ENCODE measurements at regions not wholly inside any gene's neighbourhood (a gene's known extent, or its start where the extent isn't known, plus 50 kb on each side); places are given as distances from the start of the nearest gene placed in this dataset.

DNA sequence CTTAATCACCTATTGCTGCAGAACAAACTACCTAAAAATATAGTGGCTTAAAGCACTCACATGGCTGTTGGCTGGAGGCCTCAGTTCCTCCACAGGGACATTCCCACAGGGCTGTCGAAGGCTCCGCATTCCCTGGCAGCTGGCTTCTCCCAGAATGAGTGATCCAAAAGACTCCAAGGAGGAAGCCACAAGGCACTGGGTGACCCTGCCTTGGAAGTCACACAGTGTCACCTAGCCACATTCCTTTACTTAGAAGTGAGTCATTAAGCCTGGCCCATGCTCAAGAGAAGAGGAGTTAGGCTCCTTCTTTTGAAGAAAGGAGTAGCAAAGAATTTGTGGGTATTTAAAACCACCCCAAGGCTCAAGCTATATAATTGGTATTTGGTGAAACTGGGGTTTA is 63.9 kb upstream of the MAP1LC3B2 start:
- WGBS, 2 experiments (ENCODE audit: insufficient coverage in 2 of 2) = 90 to 91% methylated on average over 2 of the region's 2 CpGs
- Histone ChIP-seq H3K9me3 (ENCODE audit: control insufficient read depth, low read length) (no peaks in the 10 kb centered on the region), H3K36me3 (ENCODE audit: control insufficient read depth, insufficient read depth, low read length) (no peaks in the 10 kb centered on the region), H3K4me3 (ENCODE audit: extremely low read depth, insufficient read depth, low read length, poor library complexity, severe bottlenecking) (no peak overlapping the region), H3K4me1 (ENCODE audit: control insufficient read depth, insufficient read depth, low read length, poor library complexity, severe bottlenecking) (peaks cover 3% of the 10 kb centered on the region), H3K27ac (ENCODE audit: low read depth, low read length, severe bottlenecking) (no peak overlapping the region)

DNA sequence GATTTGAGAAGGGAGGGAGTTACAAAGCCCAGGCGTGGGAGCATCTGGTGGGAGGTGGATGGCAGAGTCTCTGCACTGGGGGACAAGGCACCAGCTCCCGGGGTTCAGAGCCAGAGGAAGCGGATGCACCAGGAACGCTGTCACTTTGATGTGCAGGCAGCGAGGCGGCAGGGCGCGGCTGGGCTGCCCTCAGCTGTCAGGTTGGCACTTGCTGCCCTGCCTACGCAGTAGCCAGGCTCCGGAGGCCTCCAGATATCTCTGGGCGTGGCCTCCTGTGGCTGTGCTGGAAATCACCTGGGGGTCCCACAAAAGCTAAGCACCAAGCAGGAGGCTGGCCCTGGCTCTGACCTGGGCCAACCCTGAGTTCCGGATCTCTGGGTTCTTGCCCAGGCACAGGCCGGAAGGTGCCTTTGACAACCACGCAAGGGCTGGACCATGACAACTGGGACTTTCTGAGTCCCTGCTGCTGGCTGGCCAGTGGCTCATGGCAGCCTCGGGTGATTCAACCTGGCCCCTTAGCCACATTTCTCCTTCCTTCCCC is 62.1 kb upstream of the MAP1LC3B2 start:
- H3K4me1 ChIP-seq (ENCODE audit: control insufficient read depth, insufficient read depth, low read length, poor library complexity, severe bottlenecking) = peaks cover 3% of the 10 kb centered on the region
- WGBS, 2 experiments (ENCODE audit: insufficient coverage in 2 of 2) = 91 to 95% methylated on average over 15 of the region's 15 CpGs

DNA sequence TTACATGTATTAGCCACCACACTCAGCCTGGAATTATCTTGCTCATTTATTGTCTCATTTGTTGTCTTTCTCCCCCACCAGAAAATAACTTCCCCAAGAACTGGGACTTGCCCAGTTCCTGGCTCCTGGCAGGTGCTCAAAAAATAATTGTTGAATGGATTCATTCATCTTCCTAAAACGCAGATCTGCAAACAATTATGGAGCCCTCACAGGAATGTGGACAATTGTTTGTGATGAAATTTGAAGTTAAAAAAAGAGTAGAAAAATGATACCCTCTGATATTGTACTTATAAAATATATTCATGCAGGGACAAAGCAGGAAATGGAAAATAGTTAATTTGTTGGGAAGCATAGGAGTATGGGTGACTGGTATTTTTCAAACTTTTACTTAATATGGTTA is 60.7 kb upstream of the MAP1LC3B2 start:
- 90 to 100% methylated on average over 1 of the region's 1 CpG for WGBS, 2 experiments (ENCODE audit: insufficient coverage in 2 of 2)
- Histone ChIP-seq H3K4me1 (ENCODE audit: control insufficient read depth, insufficient read depth, low read length, poor library complexity, severe bottlenecking) (peaks cover 3% of the 10 kb centered on the region), H3K4me3 (ENCODE audit: extremely low read depth, insufficient read depth, low read length, poor library complexity, severe bottlenecking) (no peak overlapping the region), H3K27ac (ENCODE audit: low read depth, low read length, severe bottlenecking) (no peak overlapping the region), H3K9me3 (ENCODE audit: control insufficient read depth, low read length) (no peaks in the 10 kb centered on the region), H3K36me3 (ENCODE audit: control insufficient read depth, insufficient read depth, low read length) (no peaks in the 10 kb centered on the region)

More for the DNA sequence above, 62.1 kb upstream of the MAP1LC3B2 start:
- Histone ChIP-seq H3K27ac (ENCODE audit: low read depth, low read length, severe bottlenecking) (no peak overlapping the region), H3K9me3 (ENCODE audit: control insufficient read depth, low read length) (no peaks in the 10 kb centered on the region), H3K36me3 (ENCODE audit: control insufficient read depth, insufficient read depth, low read length) (no peaks in the 10 kb centered on the region), H3K4me3 (ENCODE audit: extremely low read depth, insufficient read depth, low read length, poor library complexity, severe bottlenecking) (no peak overlapping the region)

DNA sequence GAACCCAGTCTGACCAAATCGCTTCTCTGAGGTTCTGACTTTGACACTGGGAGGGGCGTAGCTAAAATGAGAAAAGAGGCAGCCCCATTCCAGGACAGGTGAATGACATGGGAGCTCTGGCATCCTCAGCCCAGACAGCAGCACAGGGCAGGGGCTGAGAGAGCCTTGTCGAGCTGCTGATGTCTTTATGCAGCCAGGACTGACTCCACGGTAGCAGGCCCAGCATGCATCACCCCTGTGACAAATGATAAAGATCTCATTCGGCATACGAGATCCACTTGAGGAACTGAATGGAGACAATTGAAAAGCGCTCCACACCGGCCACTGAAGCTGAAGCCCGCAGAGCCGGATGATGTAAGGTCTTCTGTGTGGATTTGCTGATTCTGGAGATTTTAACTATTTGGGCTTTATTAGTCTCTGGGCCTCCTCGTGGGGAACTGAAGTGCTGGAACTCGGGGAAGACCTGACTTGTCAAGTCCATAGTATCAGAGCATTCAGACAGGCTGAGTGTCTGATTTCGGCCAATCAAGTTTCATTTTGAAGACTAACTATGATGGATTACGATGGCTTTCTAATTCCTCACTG is 56.9 kb upstream of the MAP1LC3B2 start:
- WGBS, 2 experiments (ENCODE audit: insufficient coverage in 2 of 2) = 71 to 74% methylated on average over 14 of the region's 14 CpGs
- H3K4me1 ChIP-seq (ENCODE audit: control insufficient read depth, insufficient read depth, low read length, poor library complexity, severe bottlenecking) = no peaks in the 10 kb centered on the region
- no peaks in the 10 kb centered on the region for H3K9me3 ChIP-seq (ENCODE audit: control insufficient read depth, low read length)
- no peaks in the 10 kb centered on the region for H3K36me3 ChIP-seq (ENCODE audit: control insufficient read depth, insufficient read depth, low read length)
- H3K4me3 ChIP-seq (ENCODE audit: extremely low read depth, insufficient read depth, low read length, poor library complexity, severe bottlenecking) = no peak overlapping the region
- H3K27ac ChIP-seq (ENCODE audit: low read depth, low read length, severe bottlenecking) = no peak overlapping the region

DNA sequence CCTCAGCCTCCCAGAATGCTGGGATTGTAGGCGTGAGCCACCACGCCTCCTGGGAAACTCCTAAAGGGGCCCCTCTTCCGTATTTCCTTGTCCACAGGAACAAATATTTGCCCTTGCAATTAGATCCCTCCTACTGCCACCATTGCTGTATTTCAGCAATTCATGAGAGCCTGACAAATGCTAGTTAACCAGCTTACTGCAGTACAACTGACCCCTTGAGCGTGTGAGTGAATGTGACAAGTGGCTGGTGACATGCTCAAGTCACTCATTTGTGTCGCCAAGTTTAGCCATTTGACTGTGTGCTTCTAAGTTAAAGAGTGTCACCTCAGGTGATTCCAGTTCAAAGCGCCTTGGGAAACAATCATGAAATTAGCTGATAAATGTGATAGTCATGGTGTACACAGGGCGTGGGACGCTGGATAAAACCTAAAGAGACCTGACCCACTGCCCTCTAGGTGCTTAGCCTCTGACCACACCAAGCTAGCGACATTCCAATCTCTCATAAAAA is 56.1 kb upstream of the MAP1LC3B2 start:
- Histone ChIP-seq H3K4me1 (ENCODE audit: control insufficient read depth, insufficient read depth, low read length, poor library complexity, severe bottlenecking) (peaks cover 2% of the 10 kb centered on the region), H3K36me3 (ENCODE audit: control insufficient read depth, insufficient read depth, low read length) (no peaks in the 10 kb centered on the region), H3K4me3 (ENCODE audit: extremely low read depth, insufficient read depth, low read length, poor library complexity, severe bottlenecking) (no peak overlapping the region), H3K9me3 (ENCODE audit: control insufficient read depth, low read length) (no peaks in the 10 kb centered on the region), H3K27ac (ENCODE audit: low read depth, low read length, severe bottlenecking) (no peak overlapping the region)
- 86 to 88% methylated on average over 8 to 9 of the region's 9 CpGs for WGBS, 2 experiments (ENCODE audit: insufficient coverage in 2 of 2)

DNA sequence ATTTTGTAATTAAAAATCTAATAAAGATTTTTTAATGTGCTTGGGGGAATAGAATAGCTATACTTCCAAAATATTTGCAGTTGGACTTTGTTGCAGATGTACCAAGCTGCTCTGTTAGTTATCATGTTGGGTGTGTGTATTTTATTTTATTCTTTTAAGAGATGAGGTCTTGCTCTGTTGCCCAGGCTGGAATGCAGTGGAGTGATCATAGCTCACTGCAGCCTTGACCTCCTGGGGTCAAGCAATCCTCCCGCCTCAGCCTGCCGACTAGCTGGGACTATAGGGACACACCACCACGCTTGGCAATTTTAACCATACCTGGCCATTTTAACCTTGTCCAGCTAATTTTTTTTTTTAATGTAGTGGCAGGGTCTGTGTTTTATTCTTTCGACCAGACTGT is 54.7 kb upstream of the MAP1LC3B2 start:
- H3K36me3 ChIP-seq (ENCODE audit: control insufficient read depth, insufficient read depth, low read length) = no peaks in the 10 kb centered on the region
- no peak overlapping the region for H3K27ac ChIP-seq (ENCODE audit: low read depth, low read length, severe bottlenecking)
- 88% methylated on average over 1 of the region's 4 CpGs; no CpG with 5 or more reads in 1 of the 2 experiments for WGBS, 2 experiments (ENCODE audit: insufficient coverage in 2 of 2)
- H3K9me3 ChIP-seq (ENCODE audit: control insufficient read depth, low read length) = no peaks in the 10 kb centered on the region
- H3K4me3 ChIP-seq (ENCODE audit: extremely low read depth, insufficient read depth, low read length, poor library complexity, severe bottlenecking) = no peak overlapping the region
- peaks cover 4% of the 10 kb centered on the region for H3K4me1 ChIP-seq (ENCODE audit: control insufficient read depth, insufficient read depth, low read length, poor library complexity, severe bottlenecking)

DNA sequence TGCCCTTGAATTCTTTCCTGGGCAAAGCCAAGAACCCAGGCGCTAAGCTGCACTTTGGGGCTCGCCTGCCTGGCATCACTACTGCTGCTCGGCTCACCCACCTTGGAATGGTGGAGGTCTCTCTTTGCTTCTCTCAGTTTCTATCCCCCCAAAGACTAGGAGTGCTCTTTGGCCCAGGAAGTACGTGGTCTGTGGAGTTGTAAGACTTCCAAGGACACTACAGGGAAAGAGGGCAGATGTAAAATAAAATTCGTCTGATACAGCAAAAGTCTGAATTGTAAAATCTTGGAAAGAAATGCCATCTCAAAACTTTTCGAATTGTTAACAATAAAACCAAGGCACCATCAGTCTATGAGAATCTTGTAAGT is 52.5 kb upstream of the MAP1LC3B2 start:
- no peak overlapping the region for H3K4me3 ChIP-seq (ENCODE audit: extremely low read depth, insufficient read depth, low read length, poor library complexity, severe bottlenecking)
- H3K4me1 ChIP-seq (ENCODE audit: control insufficient read depth, insufficient read depth, low read length, poor library complexity, severe bottlenecking) = peaks cover 4% of the 10 kb centered on the region
- 40 to 80% methylated on average over 2 to 4 of the region's 6 CpGs for WGBS, 2 experiments (ENCODE audit: insufficient coverage in 2 of 2)
- H3K36me3 ChIP-seq (ENCODE audit: control insufficient read depth, insufficient read depth, low read length) = no peaks in the 10 kb centered on the region
- peak overlapping the region; percentile 36 for H3K27ac ChIP-seq (ENCODE audit: low read depth, low read length, severe bottlenecking)
- no peaks in the 10 kb centered on the region for H3K9me3 ChIP-seq (ENCODE audit: control insufficient read depth, low read length)

DNA sequence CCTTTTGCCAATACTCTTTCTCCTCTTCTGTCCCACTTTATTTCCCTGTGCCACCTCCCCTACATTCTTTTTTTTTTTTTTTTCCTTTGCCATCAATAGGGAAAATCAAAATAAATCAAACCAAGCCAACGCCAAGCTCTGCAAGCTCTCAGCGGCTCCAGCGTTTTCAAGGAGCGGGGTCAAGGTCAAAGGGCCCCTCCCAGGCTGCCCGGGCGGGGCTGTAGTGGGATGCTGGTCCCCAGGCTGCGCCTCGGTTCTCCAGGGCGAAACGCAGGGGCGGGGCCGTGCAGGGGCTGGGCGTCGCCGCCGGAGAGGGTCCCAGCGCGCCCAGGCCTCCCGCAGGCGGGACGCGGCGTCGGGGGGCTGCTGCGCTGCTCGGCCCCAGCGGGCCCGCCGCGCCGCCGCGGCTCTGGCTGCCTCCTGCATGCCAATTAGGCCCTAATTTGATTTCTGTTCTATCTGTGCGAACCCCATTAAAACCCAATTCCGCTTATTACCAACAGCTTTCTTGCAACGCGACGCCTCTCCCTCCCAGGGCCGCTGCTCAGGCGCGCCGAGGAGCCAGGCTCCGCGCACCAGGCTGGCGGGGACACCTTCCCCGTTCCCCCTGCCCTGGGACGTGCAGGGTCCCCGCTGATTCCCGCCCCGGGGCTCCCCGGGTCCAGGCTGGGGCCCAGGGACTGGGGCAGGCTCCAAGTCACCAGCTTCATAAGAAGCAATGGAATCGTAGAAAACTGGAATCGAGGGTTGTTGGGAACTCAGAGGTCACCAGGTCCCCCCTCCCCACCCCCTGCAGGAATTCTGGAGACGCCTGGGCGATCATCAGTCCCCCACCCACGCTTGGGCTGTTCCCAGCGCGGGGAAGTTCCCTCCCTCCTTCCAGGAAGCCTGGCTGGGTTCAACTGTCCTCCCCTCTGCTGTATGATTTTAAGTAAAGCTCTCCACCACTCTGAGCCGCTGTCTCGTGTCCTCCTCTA is 50.7 kb upstream of the MAP1LC3B2 start:
- H3K4me1 ChIP-seq (ENCODE audit: control insufficient read depth, insufficient read depth, low read length, poor library complexity, severe bottlenecking) = peaks cover 4% of the 10 kb centered on the region
- H3K4me3 ChIP-seq (ENCODE audit: extremely low read depth, insufficient read depth, low read length, poor library complexity, severe bottlenecking) = peak overlapping the region; percentile 39
- 2 to 3% methylated on average over 42 to 50 of the region's 60 CpGs for WGBS, 2 experiments (ENCODE audit: insufficient coverage in 2 of 2)
- peak overlapping the region; percentile 29 for H3K27ac ChIP-seq (ENCODE audit: low read depth, low read length, severe bottlenecking)
- H3K36me3 ChIP-seq (ENCODE audit: control insufficient read depth, insufficient read depth, low read length) = no peaks in the 10 kb centered on the region
- no peaks in the 10 kb centered on the region for H3K9me3 ChIP-seq (ENCODE audit: control insufficient read depth, low read length)

Data from mesodermal cell (in vitro differentiated cells).